Nephron (organoid): ENCODE measurements at regions not wholly inside any gene's neighbourhood (a gene's known extent, or its start where the extent isn't known, plus 50 kb on each side); places are given as distances from the start of the nearest gene placed in this dataset.

Experiments used
- H3K27ac Mint-ChIP-seq, 3 experiments: 2 replicates each; pipeline ENCODE4 v1.8.0; 2020; ENCODE audit warnings: mixed read lengths in 3 of 3, mild to moderate bottlenecking in 2 of 3, moderate library complexity in 1 of 3
- H3K27me3 Mint-ChIP-seq: 2 replicates; pipeline ENCODE4 v1.8.0; 2021; ENCODE audit warnings: low read depth, mild to moderate bottlenecking, moderate library complexity, mixed read lengths
- H3K36me3 Mint-ChIP-seq: 2 replicates; pipeline ENCODE4 v1.8.0; 2020; ENCODE audit warnings: low read depth, mixed read lengths
- H3K4me1 Mint-ChIP-seq: 2 replicates; pipeline ENCODE4 v1.8.0; 2020; ENCODE audit warnings: mixed read lengths
- H3K4me3 Mint-ChIP-seq, 3 experiments: 2 replicates each; pipeline ENCODE4 v1.8.0; 2020; ENCODE audit warnings: mild to moderate bottlenecking in 3 of 3, mixed read lengths in 3 of 3, moderate library complexity in 2 of 3
- H3K9me3 Mint-ChIP-seq: 2 replicates; pipeline ENCODE4 v1.8.0; 2020; ENCODE audit warnings: mixed read lengths
- TF ChIP-seq, protein P1 (sequence below), 3 experiments: fragments of 200-600 bp; sonication (generic); IDR thresholded peaks; one replicate each; pipeline ENCODE4 v1.5.0; 2021; ENCODE audit warnings: antibody characterized with exemption in 3 of 3; ENCODE audit not compliant: unreplicated experiment in 3 of 3

DNA sequence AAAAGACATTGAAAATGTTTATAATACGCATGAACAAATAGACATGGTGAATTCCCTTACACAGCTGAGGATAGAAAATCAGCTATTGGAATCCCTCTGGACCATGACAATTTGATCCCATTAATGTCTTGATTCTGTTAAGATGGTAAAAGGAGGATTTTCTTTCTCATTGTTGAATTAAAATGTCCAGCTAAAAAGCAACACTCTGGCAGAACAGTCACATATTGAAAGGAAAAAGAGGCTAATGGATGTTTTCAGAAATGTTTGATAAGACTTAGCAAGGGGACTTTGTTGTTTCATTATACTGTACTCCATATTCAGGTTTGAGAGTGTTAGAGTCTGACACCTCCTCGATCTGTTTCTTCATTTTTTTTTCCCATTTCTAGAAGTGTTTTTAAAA lies 296.0 kb downstream of the OLFM4 start:
- H3K27me3 Mint-ChIP-seq: peaks cover 6% of the 10 kb centered on the region
- no peaks in the 10 kb centered on the region for H3K36me3 Mint-ChIP-seq
- no peak overlapping the region for H3K27ac Mint-ChIP-seq
- H3K4me3 Mint-ChIP-seq: no peak overlapping the region
- H3K9me3 Mint-ChIP-seq: no peaks in the 10 kb centered on the region
- peaks cover 23% of the 10 kb centered on the region for H3K4me1 Mint-ChIP-seq
- TF ChIP-seq, protein P1, sequence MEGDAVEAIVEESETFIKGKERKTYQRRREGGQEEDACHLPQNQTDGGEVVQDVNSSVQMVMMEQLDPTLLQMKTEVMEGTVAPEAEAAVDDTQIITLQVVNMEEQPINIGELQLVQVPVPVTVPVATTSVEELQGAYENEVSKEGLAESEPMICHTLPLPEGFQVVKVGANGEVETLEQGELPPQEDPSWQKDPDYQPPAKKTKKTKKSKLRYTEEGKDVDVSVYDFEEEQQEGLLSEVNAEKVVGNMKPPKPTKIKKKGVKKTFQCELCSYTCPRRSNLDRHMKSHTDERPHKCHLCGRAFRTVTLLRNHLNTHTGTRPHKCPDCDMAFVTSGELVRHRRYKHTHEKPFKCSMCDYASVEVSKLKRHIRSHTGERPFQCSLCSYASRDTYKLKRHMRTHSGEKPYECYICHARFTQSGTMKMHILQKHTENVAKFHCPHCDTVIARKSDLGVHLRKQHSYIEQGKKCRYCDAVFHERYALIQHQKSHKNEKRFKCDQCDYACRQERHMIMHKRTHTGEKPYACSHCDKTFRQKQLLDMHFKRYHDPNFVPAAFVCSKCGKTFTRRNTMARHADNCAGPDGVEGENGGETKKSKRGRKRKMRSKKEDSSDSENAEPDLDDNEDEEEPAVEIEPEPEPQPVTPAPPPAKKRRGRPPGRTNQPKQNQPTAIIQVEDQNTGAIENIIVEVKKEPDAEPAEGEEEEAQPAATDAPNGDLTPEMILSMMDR (IDR thresholded peaks at IDR 0.05; ENCODE audit: unreplicated experiment in 3 of 3): no peak

DNA sequence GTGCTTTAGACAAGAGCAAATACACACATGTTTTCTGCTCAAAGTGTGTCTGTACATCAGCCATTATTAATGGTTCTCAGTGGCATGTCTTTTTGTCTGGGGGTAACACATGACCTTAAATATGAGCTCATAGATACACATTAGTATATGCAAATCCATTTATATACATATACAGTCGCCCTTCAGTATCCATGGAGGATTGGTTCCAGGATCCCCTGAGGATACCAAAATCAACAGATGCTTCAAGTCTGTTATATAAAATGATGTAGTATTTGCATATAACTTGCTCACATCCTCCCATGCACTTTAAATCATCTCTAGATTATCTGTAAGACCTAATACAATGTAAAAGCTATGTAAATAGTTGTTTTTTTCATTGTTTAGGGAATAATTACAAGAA lies 298.1 kb downstream of the OLFM4 start:
- Mint-ChIP-seq H3K27me3 (peaks cover 6% of the 10 kb centered on the region), H3K4me1 (peaks cover 25% of the 10 kb centered on the region), H3K27ac (no peak overlapping the region), H3K9me3 (no peaks in the 10 kb centered on the region), H3K36me3 (no peaks in the 10 kb centered on the region), H3K4me3 (no peak overlapping the region)
- TF ChIP-seq, protein P1 (IDR thresholded peaks at IDR 0.05; ENCODE audit: unreplicated experiment in 3 of 3): no peak

DNA sequence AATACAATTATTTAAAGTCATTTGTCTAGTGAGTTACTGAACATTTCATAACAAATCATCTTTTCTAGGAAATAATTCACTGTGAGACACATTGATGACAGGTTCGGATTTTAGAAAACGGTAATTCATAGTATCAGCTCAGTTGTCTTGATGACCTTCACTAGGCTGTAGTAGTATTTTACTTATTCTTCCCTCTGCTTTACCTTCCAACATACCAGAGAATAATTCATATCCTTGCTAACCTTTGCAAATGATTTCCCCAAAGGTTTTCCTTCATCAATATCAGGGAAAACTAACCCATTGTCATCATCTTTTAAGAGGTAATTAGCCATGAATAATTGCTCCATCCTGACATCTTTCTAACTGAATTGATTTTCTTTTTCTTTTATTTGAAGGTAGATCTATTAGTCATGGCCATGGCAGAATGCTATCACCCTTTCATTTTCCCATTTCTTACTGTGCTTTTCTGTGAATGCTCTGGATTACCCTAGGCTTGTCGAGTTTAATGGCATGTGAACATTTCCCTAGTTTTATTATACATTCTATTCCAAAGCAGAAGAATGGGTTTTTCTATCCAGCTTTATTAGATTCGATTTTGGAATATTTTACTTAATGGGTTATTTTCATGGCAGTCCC lies 299.2 kb downstream of the OLFM4 start:
- H3K27ac Mint-ChIP-seq: no peak overlapping the region
- H3K36me3 Mint-ChIP-seq: no peaks in the 10 kb centered on the region
- H3K27me3 Mint-ChIP-seq: peaks cover 6% of the 10 kb centered on the region
- TF ChIP-seq, protein P1 (IDR thresholded peaks at IDR 0.05; ENCODE audit: unreplicated experiment in 3 of 3): no peak
- peaks cover 25% of the 10 kb centered on the region for H3K4me1 Mint-ChIP-seq
- no peaks in the 10 kb centered on the region for H3K9me3 Mint-ChIP-seq
- H3K4me3 Mint-ChIP-seq: no peak overlapping the region

DNA sequence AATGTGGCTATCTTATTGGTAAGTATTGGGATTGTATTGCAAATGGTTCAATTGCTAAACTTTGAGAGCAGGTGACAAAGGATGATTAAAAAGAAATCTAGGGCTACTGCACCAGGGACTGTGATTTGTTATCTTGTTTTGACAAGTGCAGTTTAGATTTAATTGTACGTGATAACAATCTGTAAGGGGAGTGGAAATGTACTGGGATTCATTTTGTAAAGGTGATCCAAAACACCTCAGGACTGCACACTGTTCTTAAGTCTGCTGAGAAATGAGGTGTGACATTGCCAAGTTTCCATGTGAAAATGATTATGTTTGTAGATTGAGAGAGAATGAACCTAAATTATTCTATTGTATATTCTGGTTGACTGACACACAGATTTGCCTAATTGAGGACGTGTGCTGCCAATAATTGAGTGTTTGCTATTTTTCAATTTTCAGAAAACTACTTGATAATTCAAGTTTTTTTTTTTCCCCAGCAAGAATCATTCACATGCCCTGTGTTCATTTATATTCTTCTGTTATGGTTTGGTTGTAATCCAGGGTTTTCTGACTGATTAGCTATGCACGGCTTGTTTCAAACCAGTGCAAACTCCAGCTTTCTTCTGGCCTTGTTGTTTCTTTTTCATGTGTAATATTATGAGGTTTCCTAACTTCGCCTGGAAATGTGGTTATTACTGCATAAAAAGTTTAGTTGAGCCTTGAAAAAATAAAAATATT lies 308.0 kb downstream of the OLFM4 start:
- Mint-ChIP-seq H3K27ac (peak overlapping the region in 1 of 3 experiments; percentile 38), H3K27me3 (peaks cover 7% of the 10 kb centered on the region)
- TF ChIP-seq, protein P1 (IDR thresholded peaks at IDR 0.05; ENCODE audit: unreplicated experiment in 3 of 3): no peak

DNA sequence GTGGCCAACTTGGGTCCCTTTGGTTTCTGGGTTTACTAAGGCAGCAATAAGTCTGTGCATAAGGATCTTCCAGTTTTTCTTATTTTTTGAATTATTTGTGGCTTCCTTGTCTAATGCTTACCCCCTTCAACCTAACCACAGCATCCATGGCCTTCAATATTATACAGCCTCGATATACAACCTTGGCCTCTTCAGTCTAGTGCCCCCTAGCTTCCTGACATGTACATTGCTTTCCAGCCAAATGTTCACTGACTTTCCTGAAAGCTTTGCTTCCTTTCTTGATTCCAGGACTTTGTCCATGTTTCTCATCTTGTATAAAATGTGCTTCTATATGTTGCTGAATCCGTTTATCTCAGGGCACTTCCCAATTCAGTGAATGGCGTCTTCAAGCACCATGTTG lies 310.1 kb downstream of the OLFM4 start:
- H3K4me3 Mint-ChIP-seq: no peak overlapping the region
- H3K36me3 Mint-ChIP-seq: no peaks in the 10 kb centered on the region
- TF ChIP-seq, protein P1 (IDR thresholded peaks at IDR 0.05; ENCODE audit: unreplicated experiment in 3 of 3): no peak
- peaks cover 5% of the 10 kb centered on the region for H3K4me1 Mint-ChIP-seq
- peaks cover 3% of the 10 kb centered on the region for H3K9me3 Mint-ChIP-seq
- H3K27me3 Mint-ChIP-seq: peaks cover 7% of the 10 kb centered on the region
- H3K27ac Mint-ChIP-seq: no peak overlapping the region

More for the DNA sequence above, 308.0 kb downstream of the OLFM4 start:
- peaks cover 5% of the 10 kb centered on the region for H3K4me1 Mint-ChIP-seq
- H3K36me3 Mint-ChIP-seq: no peaks in the 10 kb centered on the region
- H3K9me3 Mint-ChIP-seq: peaks cover 3% of the 10 kb centered on the region
- H3K4me3 Mint-ChIP-seq: no peak overlapping the region
